AG04449 (cell line): ENCODE measurements at regions not wholly inside any gene's neighbourhood (a gene's known extent, or its start where the extent isn't known, plus 50 kb on each side); places are given as distances from the start of the nearest gene placed in this dataset.

ENCODE experiments used
- CTCF ChIA-PET: fragments of 350-600 bp; formaldehyde crosslinking; extraction: SDS; loops from one replicate; lab custom pipeline; 2021; ENCODE audit warnings: antibody characterized with exemption; lab: Yijun Ruan, JAX
- POLR2A ChIA-PET: fragments of 400-600, 350-600 bp; formaldehyde crosslinking; extraction: SDS; loops from one replicate; lab custom pipeline; 2020; ENCODE audit warnings: antibody characterized with exemption, inconsistent platforms; lab: Yijun Ruan, JAX
- DNase-seq: peaks from one replicate; pipeline ENCODE4 v3.0.0-alpha.2; 2010; ENCODE audit warnings: low read depth, low spot score
- H3K4me3 ChIP-seq: 2 replicates; pipeline ENCODE4 v1.5.1; 2011; ENCODE audit warnings: low read depth, mild to moderate bottlenecking, control low read depth, low read length
- CTCF ChIP-seq: IDR thresholded peaks from one replicate; pipeline ENCODE4 v1.5.1; 2011; ENCODE audit warnings: mild to moderate bottlenecking, moderate library complexity, low read length, control low read depth, inconsistent platforms; ENCODE audit not compliant: insufficient read depth; ENCODE audit errors: missing control alignments

- no peak for TF ChIP-seq CTCF
- POLR2A ChIA-PET: interaction anchor here (0.7 kb wide), 2 partner anchors 179 to 382 kb away, joined by 3 to 4 read pairs; partner anchors contain the start of gene CITED2
- DNase-seq: no peak
- no peak overlapping the region for H3K4me3 ChIP-seq
- CTCF ChIA-PET: no interaction called here
Measured at GRCh38 chr6:139756381-139756780, 381.9 kb upstream of the CITED2 start.

- ChIA-PET POLR2A (interaction anchor here (0.5 to 3.8 kb wide), 3 partner anchors 9 to 384 kb away, joined by 3 to 46 read pairs (median 4); partner anchors contain the start of gene CITED2), CTCF (interaction anchor here (1.5 kb wide), 1 partner anchor 385 kb away, joined by 6 read pairs; no protein-coding TSS in a partner anchor)
- no peak for TF ChIP-seq CTCF
- H3K4me3 ChIP-seq: no peak overlapping the region
- no peak for DNase-seq
Measured at GRCh38 chr6:139754898-139755775, 380.7 kb upstream of the CITED2 start.

- no peak for TF ChIP-seq CTCF
- no peak overlapping the region for H3K4me3 ChIP-seq
- POLR2A ChIA-PET: interaction anchor here (0.5 to 3.8 kb wide), 8 partner anchors 11 to 384 kb away, joined by 3 to 46 read pairs (median 5); partner anchors contain the start of gene CITED2
- CTCF ChIA-PET: interaction anchor here (1.2 to 1.5 kb wide), 2 partner anchors 380 to 384 kb away, joined by 5 to 6 read pairs; no protein-coding TSS in a partner anchor
- DNase-seq: peak; percentile 83
Measured at GRCh38 chr6:139753198-139753861, 378.9 kb upstream of the CITED2 start.

- no peak for TF ChIP-seq CTCF
- DNase-seq: no peak
- POLR2A ChIA-PET: interaction anchor here (0.6 to 3.8 kb wide), 3 partner anchors 310 to 382 kb away, joined by 3 to 46 read pairs (median 5); partner anchors contain the start of gene CITED2
- no peak overlapping the region for H3K4me3 ChIP-seq
- CTCF ChIA-PET: no interaction called here
Measured at GRCh38 chr6:139752086-139752485, 377.6 kb upstream of the CITED2 start.

GRCh38 chr6:139751179-139751578 lies 376.7 kb upstream of the CITED2 start:
- no peak overlapping the region for H3K4me3 ChIP-seq
- no peak for TF ChIP-seq CTCF
- CTCF ChIA-PET: interaction anchor here (0.7 to 1.5 kb wide), 2 partner anchors 381 to 1144 kb away, joined by 3 to 9 read pairs; no protein-coding TSS in a partner anchor
- peak; percentile 74 for DNase-seq
- POLR2A ChIA-PET: interaction anchor here (1.0 to 1.8 kb wide), 3 partner anchors 163 to 377 kb away, joined by 3 to 22 read pairs (median 4); partner anchors contain the start of gene CITED2
